ENCODE measurements at regions not wholly inside any gene's neighbourhood (a gene's known extent, or its start where the extent isn't known, plus 50 kb on each side); places are given as distances from the start of the nearest gene placed in this dataset.

GRCh38 chr18:25433590-25433989, 81.6 kb upstream of the ZNF521 start:
- 51 to 60% methylated on average over 3 of the region's 3 CpGs for WGBS, 2 experiments (ENCODE audit: low coverage in 1 of 2, low lambda C conversion rate in 2 of 2, missing lambda C conversion rate in 2 of 2)
- Histone ChIP-seq H3K9ac (no peak overlapping the region), H3K4me3 (no peak overlapping the region), H4K20me1 (ENCODE audit: insufficient read depth) (no peaks in the 10 kb centered on the region), H3K9me2 (ENCODE audit: insufficient read depth) (no peaks in the 10 kb centered on the region), H3K9me3 (ENCODE audit: low read depth) (no peaks in the 10 kb centered on the region), H3F3A (ENCODE audit: insufficient read depth) (no peaks in the 10 kb centered on the region), H3K27ac (no peak overlapping the region), H3K4me2 (ENCODE audit: unreplicated experiment) (no peak overlapping the region), H3K27me3 (replicated peaks; ENCODE audit: insufficient read depth) (no peaks in the 10 kb centered on the region), H2AFZ (no peak overlapping the region), H3K4me1 (ENCODE audit: insufficient read depth) (no peaks in the 10 kb centered on the region), H3K79me2 (ENCODE audit: insufficient read depth) (no peaks in the 10 kb centered on the region), H3K36me3 (ENCODE audit: low read depth) (no peaks in the 10 kb centered on the region)
- no peak for DNase-seq
- no peak for TF ChIP-seq EZH2phosphoT487 (IDR thresholded peaks at IDR 0.05; ENCODE audit: insufficient read depth, low read depth)
- TF ChIP-seq EZH2 (IDR thresholded peaks at IDR 0.05; ENCODE audit: insufficient read depth, poor library complexity, severe bottlenecking), result no peak
- in situ Hi-C loops (cut with MboI), result no loop called here

GRCh38 chr18:25425024-25425423, 73.1 kb upstream of the ZNF521 start:
- 35 to 38% methylated on average over 5 of the region's 5 CpGs for WGBS, 2 experiments (ENCODE audit: low coverage in 1 of 2, low lambda C conversion rate in 2 of 2, missing lambda C conversion rate in 2 of 2)
- Histone ChIP-seq H3K79me2 (ENCODE audit: insufficient read depth) (no peaks in the 10 kb centered on the region), H3F3A (ENCODE audit: insufficient read depth) (no peaks in the 10 kb centered on the region), H3K4me3 (no peak overlapping the region), H2AFZ (no peak overlapping the region), H3K9ac (no peak overlapping the region), H3K27ac (no peak overlapping the region), H3K9me3 (ENCODE audit: low read depth) (no peaks in the 10 kb centered on the region), H3K4me2 (ENCODE audit: unreplicated experiment) (no peak overlapping the region), H3K4me1 (ENCODE audit: insufficient read depth) (no peaks in the 10 kb centered on the region), H3K9me2 (ENCODE audit: insufficient read depth) (no peaks in the 10 kb centered on the region; the same call in 1 of the 2 replicates), H4K20me1 (ENCODE audit: insufficient read depth) (no peaks in the 10 kb centered on the region), H3K27me3 (replicated peaks; ENCODE audit: insufficient read depth) (peaks cover 4% of the 10 kb centered on the region; the same call in 1 of the 2 replicates), H3K36me3 (ENCODE audit: low read depth) (no peaks in the 10 kb centered on the region)
- DNase-seq, result no peak
- no peak for TF ChIP-seq EZH2 (IDR thresholded peaks at IDR 0.05; ENCODE audit: insufficient read depth, poor library complexity, severe bottlenecking)
- in situ Hi-C loops (cut with MboI), result no loop called here

DNA sequence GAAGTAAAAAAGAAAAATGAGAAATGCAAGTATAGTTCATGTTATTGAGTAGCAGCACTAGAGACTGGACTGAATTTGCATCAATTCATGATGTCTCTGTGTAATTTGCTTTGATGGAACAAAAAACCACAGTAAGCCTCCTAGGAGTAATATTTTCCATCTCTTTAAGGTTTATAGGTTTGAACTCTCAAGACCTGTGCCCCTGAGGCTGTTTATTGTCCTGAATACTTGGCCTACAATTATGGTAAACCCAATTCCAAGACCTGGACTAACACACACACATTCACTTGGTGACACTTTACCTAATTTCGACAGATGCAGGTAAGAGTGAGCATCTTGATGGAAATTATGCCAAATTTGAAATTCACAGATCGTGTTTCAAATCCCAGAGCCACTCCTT, 71.8 kb upstream of the ZNF521 start:
- Histone ChIP-seq H4K20me1 (ENCODE audit: insufficient read depth) (no peaks in the 10 kb centered on the region), H3F3A (ENCODE audit: insufficient read depth) (no peaks in the 10 kb centered on the region), H3K4me2 (ENCODE audit: unreplicated experiment) (no peak overlapping the region), H3K27me3 (replicated peaks; ENCODE audit: insufficient read depth) (peaks cover 4% of the 10 kb centered on the region; the same call in 1 of the 2 replicates), H3K9me2 (ENCODE audit: insufficient read depth) (no peaks in the 10 kb centered on the region; the same call in 1 of the 2 replicates), H2AFZ (no peak overlapping the region), H3K9me3 (ENCODE audit: low read depth) (no peaks in the 10 kb centered on the region), H3K36me3 (ENCODE audit: low read depth) (no peaks in the 10 kb centered on the region), H3K9ac (no peak overlapping the region), H3K4me3 (no peak overlapping the region), H3K27ac (no peak overlapping the region), H3K4me1 (ENCODE audit: insufficient read depth) (no peaks in the 10 kb centered on the region), H3K79me2 (ENCODE audit: insufficient read depth) (no peaks in the 10 kb centered on the region)
- in situ Hi-C loops (cut with MboI), result no loop called here
- WGBS, 2 experiments (ENCODE audit: low coverage in 1 of 2, low lambda C conversion rate in 2 of 2, missing lambda C conversion rate in 2 of 2), result 43 to 45% methylated on average over 2 of the region's 2 CpGs
- DNase-seq, result no peak
- TF ChIP-seq EZH2phosphoT487 (IDR thresholded peaks at IDR 0.05; ENCODE audit: insufficient read depth, low read depth) (no peak), EZH2 (IDR thresholded peaks at IDR 0.05; ENCODE audit: insufficient read depth, poor library complexity, severe bottlenecking) (no peak)

- Histone ChIP-seq H3K27ac (no peak overlapping the region), H3K36me3 (ENCODE audit: low read depth) (no peaks in the 10 kb centered on the region), H4K20me1 (ENCODE audit: insufficient read depth) (no peaks in the 10 kb centered on the region), H3F3A (ENCODE audit: insufficient read depth) (no peaks in the 10 kb centered on the region), H3K79me2 (ENCODE audit: insufficient read depth) (no peaks in the 10 kb centered on the region), H3K4me3 (no peak overlapping the region), H3K4me2 (ENCODE audit: unreplicated experiment) (no peak overlapping the region), H3K4me1 (ENCODE audit: insufficient read depth) (no peaks in the 10 kb centered on the region), H3K27me3 (replicated peaks; ENCODE audit: insufficient read depth) (peaks cover 4% of the 10 kb centered on the region; the same call in 1 of the 2 replicates), H2AFZ (no peak overlapping the region), H3K9me2 (ENCODE audit: insufficient read depth) (no peaks in the 10 kb centered on the region; the same call in 1 of the 2 replicates), H3K9me3 (ENCODE audit: low read depth) (no peaks in the 10 kb centered on the region), H3K9ac (no peak overlapping the region)
- 14 to 24% methylated on average over 2 of the region's 2 CpGs for WGBS, 2 experiments (ENCODE audit: low coverage in 1 of 2, low lambda C conversion rate in 2 of 2, missing lambda C conversion rate in 2 of 2)
- in situ Hi-C loops (cut with MboI), result no loop called here
- no peak for DNase-seq
- TF ChIP-seq EZH2phosphoT487 (IDR thresholded peaks at IDR 0.05; ENCODE audit: insufficient read depth, low read depth), result no peak
- TF ChIP-seq EZH2 (IDR thresholded peaks at IDR 0.05; ENCODE audit: insufficient read depth, poor library complexity, severe bottlenecking), result no peak
Measured at GRCh38 chr18:25423267-25423666, 71.3 kb upstream of the ZNF521 start.

DNA sequence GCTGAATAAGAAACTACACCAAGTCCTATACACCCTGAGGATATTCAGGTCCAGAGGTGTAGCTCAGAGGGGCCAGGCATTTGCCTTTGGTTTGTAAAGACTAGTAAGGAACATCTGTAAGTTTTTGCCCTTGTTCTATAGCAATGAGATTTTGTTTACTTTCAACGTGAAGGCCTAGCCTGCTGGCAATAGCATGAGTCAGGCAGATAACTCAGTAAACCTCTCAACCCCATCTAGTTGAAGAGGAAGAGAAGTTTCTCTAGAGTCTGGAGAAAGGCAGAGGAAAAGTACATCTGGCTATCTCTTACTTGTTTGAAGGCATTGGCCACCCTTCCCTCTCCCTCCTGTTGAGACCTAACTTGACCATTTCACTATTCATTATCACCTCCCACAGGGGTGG, 70.3 kb upstream of the ZNF521 start:
- H3K4me1 ChIP-seq (ENCODE audit: insufficient read depth), result no peaks in the 10 kb centered on the region
- no peak overlapping the region for H3K4me2 ChIP-seq (ENCODE audit: unreplicated experiment)
- H3F3A ChIP-seq (ENCODE audit: insufficient read depth), result no peaks in the 10 kb centered on the region
- no peaks in the 10 kb centered on the region for H3K79me2 ChIP-seq (ENCODE audit: insufficient read depth)
- no peak for TF ChIP-seq EZH2phosphoT487 (IDR thresholded peaks at IDR 0.05; ENCODE audit: insufficient read depth, low read depth)
- no peak for TF ChIP-seq EZH2 (IDR thresholded peaks at IDR 0.05; ENCODE audit: insufficient read depth, poor library complexity, severe bottlenecking)
- no peak for DNase-seq
- WGBS, 2 experiments (ENCODE audit: low coverage in 1 of 2, low lambda C conversion rate in 2 of 2, missing lambda C conversion rate in 2 of 2), result 42 to 64% methylated on average over 1 of the region's 1 CpG
- H3K4me3 ChIP-seq, result no peak overlapping the region
- no peaks in the 10 kb centered on the region for H4K20me1 ChIP-seq (ENCODE audit: insufficient read depth)
- no peak overlapping the region for H2AFZ ChIP-seq
- H3K9me2 ChIP-seq (ENCODE audit: insufficient read depth), result no peaks in the 10 kb centered on the region; the same call in 1 of the 2 replicates
- H3K27me3 ChIP-seq (replicated peaks; ENCODE audit: insufficient read depth), result peaks cover 4% of the 10 kb centered on the region; the same call in 1 of the 2 replicates
- no peak overlapping the region for H3K27ac ChIP-seq
- in situ Hi-C loops (cut with MboI), result no loop called here
- no peaks in the 10 kb centered on the region for H3K9me3 ChIP-seq (ENCODE audit: low read depth)
- no peaks in the 10 kb centered on the region for H3K36me3 ChIP-seq (ENCODE audit: low read depth)
- H3K9ac ChIP-seq, result no peak overlapping the region

All from GM23248 (cell line).